Activated CD8-positive, alpha-beta memory T cell treated with anti-CD3 and anti-CD28 coated beads, Interleukin-2, amount 10 ng/mL, durations not matched to agents 7 days and 5 days (primary cell): ENCODE measurements at regions not wholly inside any gene's neighbourhood (a gene's known extent, or its start where the extent isn't known, plus 50 kb on each side); places are given as distances from the start of the nearest gene placed in this dataset.
"Not testable (repeated sequence)": the region's sequence is repeated elsewhere in the genome, so short reads cannot be mapped to it uniquely, and the experiment has no call there.

Source experiments
- ATAC-seq: fragments of 150-1000 bp; cut with Tn5 transposase; one replicate; pipeline ENCODE4 v1.10.0; 2021; ENCODE audit warnings: moderate library complexity
- CTCF ChIA-PET: fragments of 350-600 bp; sonication (Branson Sonifier 250); formaldehyde crosslinking; loops from one replicate; lab custom pipeline; 2021; ENCODE audit warnings: antibody characterized with exemption; lab: Charles Lee
- DNase-seq: peaks from one replicate; pipeline ENCODE4 v3.0.0-alpha.2; 2020
- H3K27ac Mint-ChIP-seq: one replicate; pipeline ENCODE4 v1.8.0; 2021; ENCODE audit warnings: mild to moderate bottlenecking, mixed read lengths
- H3K27me3 Mint-ChIP-seq: one replicate; pipeline ENCODE4 v1.8.0; 2021; ENCODE audit warnings: mixed read lengths
- H3K36me3 Mint-ChIP-seq: one replicate; pipeline ENCODE4 v1.8.0; 2021; ENCODE audit warnings: mild to moderate bottlenecking, mixed read lengths
- H3K4me1 Mint-ChIP-seq: one replicate; pipeline ENCODE4 v1.8.0; 2021; ENCODE audit warnings: mixed read lengths
- H3K4me3 Mint-ChIP-seq: one replicate; pipeline ENCODE4 v1.8.0; 2021; ENCODE audit warnings: mild to moderate bottlenecking, moderate library complexity, mixed read lengths
- H3K9me3 Mint-ChIP-seq: one replicate; pipeline ENCODE4 v1.8.0; 2022; ENCODE audit warnings: low read depth, mixed read lengths

- ATAC-seq (no peak), DNase-seq (no peak)
- H3K27me3 Mint-ChIP-seq = peaks cover 56% of the 10 kb centered on the region
- H3K36me3 Mint-ChIP-seq = no peaks in the 10 kb centered on the region
- H3K27ac Mint-ChIP-seq = no peak overlapping the region
- H3K9me3 Mint-ChIP-seq = peaks cover 3% of the 10 kb centered on the region
- CTCF ChIA-PET = interaction anchor here (2.3 kb wide), 1 partner anchor 9 kb away, joined by 7 read pairs; no protein-coding TSS in a partner anchor
- H3K4me1 Mint-ChIP-seq = no peaks in the 10 kb centered on the region
- no peak overlapping the region for H3K4me3 Mint-ChIP-seq
Measured at GRCh38 chr3:170802164-170803151, 67.5 kb downstream of the RPL22L1 start.

- no peak for ATAC-seq
- Mint-ChIP-seq H3K36me3 (no peaks in the 10 kb centered on the region), H3K27ac (no peak overlapping the region), H3K4me3 (no peak overlapping the region), H3K4me1 (no peaks in the 10 kb centered on the region), H3K9me3 (peaks cover 3% of the 10 kb centered on the region), H3K27me3 (peaks cover 56% of the 10 kb centered on the region)
- CTCF ChIA-PET = no interaction called here
- DNase-seq = no peak
Measured at GRCh38 chr3:170801597-170801996, 68.4 kb downstream of the RPL22L1 start.

GRCh38 chr3:170800275-170800674, 69.7 kb downstream of the RPL22L1 start:
- CTCF ChIA-PET = interaction anchor here (0.6 to 1.9 kb wide), 3 partner anchors 10 to 330 kb away, joined by 3 to 7 read pairs (median 4); no protein-coding TSS in a partner anchor
- not testable (repeated sequence) for H3K4me3 Mint-ChIP-seq, ATAC-seq, H3K4me1 Mint-ChIP-seq, H3K36me3 Mint-ChIP-seq, DNase-seq, H3K27ac Mint-ChIP-seq, H3K9me3 Mint-ChIP-seq
- peaks cover 56% of the 10 kb centered on the region for H3K27me3 Mint-ChIP-seq

GRCh38 chr3:170799009-170799408, 71.0 kb downstream of the RPL22L1 start:
- Mint-ChIP-seq H3K36me3 (no peaks in the 10 kb centered on the region), H3K27ac (no peak overlapping the region), H3K4me3 (no peak overlapping the region), H3K27me3 (peaks cover 46% of the 10 kb centered on the region), H3K9me3 (peaks cover 3% of the 10 kb centered on the region), H3K4me1 (no peaks in the 10 kb centered on the region)
- DNase-seq (no peak), ATAC-seq (no peak)
- CTCF ChIA-PET = interaction anchor here (1.6 to 1.9 kb wide), 2 partner anchors 11 to 13 kb away, joined by 4 to 7 read pairs; no protein-coding TSS in a partner anchor

GRCh38 chr3:170797685-170798084, 72.3 kb downstream of the RPL22L1 start:
- DNase-seq (no peak), ATAC-seq (no peak)
- no peak overlapping the region for H3K4me3 Mint-ChIP-seq
- H3K36me3 Mint-ChIP-seq = no peaks in the 10 kb centered on the region
- no peak overlapping the region for H3K27ac Mint-ChIP-seq
- CTCF ChIA-PET = no interaction called here
- H3K4me1 Mint-ChIP-seq = no peaks in the 10 kb centered on the region
- H3K27me3 Mint-ChIP-seq = peaks cover 38% of the 10 kb centered on the region
- H3K9me3 Mint-ChIP-seq = peaks cover 3% of the 10 kb centered on the region

- Mint-ChIP-seq H3K4me3 (no peak overlapping the region), H3K36me3 (no peaks in the 10 kb centered on the region), H3K4me1 (no peaks in the 10 kb centered on the region), H3K27me3 (peaks cover 16% of the 10 kb centered on the region), H3K9me3 (no peaks in the 10 kb centered on the region), H3K27ac (no peak overlapping the region)
- CTCF ChIA-PET = no interaction called here
- ATAC-seq = no peak
- no peak for DNase-seq
Measured at GRCh38 chr3:170792471-170792870, 77.5 kb downstream of the RPL22L1 start.

GRCh38 chr3:170790647-170791046, 79.3 kb downstream of the RPL22L1 start:
- DNase-seq (no peak), ATAC-seq (no peak)
- H3K36me3 Mint-ChIP-seq = no peaks in the 10 kb centered on the region
- no peak overlapping the region for H3K27ac Mint-ChIP-seq
- H3K9me3 Mint-ChIP-seq = no peaks in the 10 kb centered on the region
- H3K27me3 Mint-ChIP-seq = peaks cover 26% of the 10 kb centered on the region
- no peaks in the 10 kb centered on the region for H3K4me1 Mint-ChIP-seq
- H3K4me3 Mint-ChIP-seq = no peak overlapping the region
- CTCF ChIA-PET = interaction anchor here (1.4 kb wide), 1 partner anchor 19 kb away, joined by 3 read pairs; no protein-coding TSS in a partner anchor

GRCh38 chr3:170787464-170787863, 82.5 kb downstream of the RPL22L1 start:
- Mint-ChIP-seq H3K9me3 (no peaks in the 10 kb centered on the region), H3K4me3 (no peak overlapping the region), H3K27me3 (peaks cover 51% of the 10 kb centered on the region), H3K36me3 (no peaks in the 10 kb centered on the region), H3K27ac (no peak overlapping the region), H3K4me1 (no peaks in the 10 kb centered on the region)
- CTCF ChIA-PET = no interaction called here
- DNase-seq (no peak), ATAC-seq (no peak)

GRCh38 chr3:170785454-170785853, 84.5 kb downstream of the RPL22L1 start:
- no peak for ATAC-seq
- CTCF ChIA-PET = no interaction called here
- Mint-ChIP-seq H3K36me3 (no peaks in the 10 kb centered on the region), H3K27ac (no peak overlapping the region), H3K4me3 (no peak overlapping the region), H3K9me3 (no peaks in the 10 kb centered on the region), H3K4me1 (no peaks in the 10 kb centered on the region), H3K27me3 (peaks cover 55% of the 10 kb centered on the region)
- DNase-seq = no peak

- no peak overlapping the region for H3K27ac Mint-ChIP-seq
- no peak overlapping the region for H3K4me3 Mint-ChIP-seq
- no peaks in the 10 kb centered on the region for H3K9me3 Mint-ChIP-seq
- ATAC-seq (no peak), DNase-seq (no peak)
- CTCF ChIA-PET = interaction anchor here (1.2 kb wide), 1 partner anchor 27 kb away, joined by 3 read pairs; no protein-coding TSS in a partner anchor
- H3K36me3 Mint-ChIP-seq = no peaks in the 10 kb centered on the region
- no peaks in the 10 kb centered on the region for H3K4me1 Mint-ChIP-seq
- H3K27me3 Mint-ChIP-seq = peaks cover 61% of the 10 kb centered on the region
Measured at GRCh38 chr3:170784406-170784805, 85.6 kb downstream of the RPL22L1 start.

- H3K27me3 Mint-ChIP-seq = peaks cover 59% of the 10 kb centered on the region
- no peaks in the 10 kb centered on the region for H3K4me1 Mint-ChIP-seq
- DNase-seq (no peak), ATAC-seq (no peak)
- no peaks in the 10 kb centered on the region for H3K36me3 Mint-ChIP-seq
- no peak overlapping the region for H3K4me3 Mint-ChIP-seq
- no peak overlapping the region for H3K27ac Mint-ChIP-seq
- CTCF ChIA-PET = no interaction called here
- no peaks in the 10 kb centered on the region for H3K9me3 Mint-ChIP-seq
Measured at GRCh38 chr3:170780955-170781354, 89.0 kb downstream of the RPL22L1 start.

GRCh38 chr3:170780471-170780870, 89.5 kb downstream of the RPL22L1 start:
- H3K4me1 Mint-ChIP-seq = no peaks in the 10 kb centered on the region
- CTCF ChIA-PET = no interaction called here
- H3K27me3 Mint-ChIP-seq = peaks cover 55% of the 10 kb centered on the region
- no peaks in the 10 kb centered on the region for H3K9me3 Mint-ChIP-seq
- no peak overlapping the region for H3K27ac Mint-ChIP-seq
- H3K4me3 Mint-ChIP-seq = no peak overlapping the region
- no peak for ATAC-seq
- DNase-seq = no peak
- no peaks in the 10 kb centered on the region for H3K36me3 Mint-ChIP-seq

GRCh38 chr3:170778240-170779217, 91.5 kb downstream of the RPL22L1 start:
- CTCF ChIA-PET = interaction anchor here (1.0 kb wide), 1 partner anchor 96 kb away, joined by 3 read pairs; no protein-coding TSS in a partner anchor
- no peaks in the 10 kb centered on the region for H3K36me3 Mint-ChIP-seq
- H3K27me3 Mint-ChIP-seq = peaks cover 44% of the 10 kb centered on the region
- H3K9me3 Mint-ChIP-seq = no peaks in the 10 kb centered on the region
- no peak overlapping the region for H3K4me3 Mint-ChIP-seq
- H3K27ac Mint-ChIP-seq = no peak overlapping the region
- ATAC-seq (no peak), DNase-seq (no peak)
- H3K4me1 Mint-ChIP-seq = no peaks in the 10 kb centered on the region
